ENCODE measurements at regions not wholly inside any gene's neighbourhood (a gene's known extent, or its start where the extent isn't known, plus 50 kb on each side); places are given as distances from the start of the nearest gene placed in this dataset.
A peak's percentile ranks its signal among the peaks of the same experiment; 100 is the strongest.

GRCh38 chr5:66239034-66239433, 94.9 kb downstream of the SREK1 start:
- ChIA-PET CTCF (interaction anchor here (1.0 to 1.2 kb wide), 2 partner anchors 68 to 518 kb away, joined by 3 to 7 read pairs; no protein-coding TSS in a partner anchor), RAD21 (ENCODE audit: low non-redundant PET in 1 of 2, low total read pairs in 2 of 2, uncharacterized antibody in 2 of 2, unreplicated experiment in 2 of 2) (no interaction called here), POLR2A (no interaction called here)
- Histone ChIP-seq H2AFZ (ENCODE audit: low read depth, low read length, poor library complexity, severe bottlenecking) (no peak overlapping the region), H3K4me3 (replicated peaks in 1 of 2; ENCODE audit: low read depth in 1 of 2, low read length in 2 of 2) (no peak overlapping the region), H3K9me3 (ENCODE audit: control insufficient read depth in 1 of 2, insufficient read depth in 1 of 2, low read depth in 1 of 2, low read length in 2 of 2) (no peaks in the 10 kb centered on the region), H4K20me1 (ENCODE audit: insufficient read depth) (no peaks in the 10 kb centered on the region), H3K9ac (ENCODE audit: low read length) (no peak overlapping the region), H3K9me2 (ENCODE audit: insufficient read depth) (no peaks in the 10 kb centered on the region), H3K4me1 (ENCODE audit: control insufficient read depth in 1 of 2, insufficient read depth in 2 of 2, low read length in 2 of 2) (no peaks in the 10 kb centered on the region), H3K27ac (ENCODE audit: low read depth, low read length) (no peak overlapping the region), H3K79me2 (ENCODE audit: insufficient read depth, low read length) (no peaks in the 10 kb centered on the region), H3K36me3 (ENCODE audit: control insufficient read depth in 1 of 2, insufficient read depth in 2 of 2, low read length in 2 of 2) (no peaks in the 10 kb centered on the region), H3K27me3 (ENCODE audit: insufficient read depth, low read length) (0 out of 2 replicates have a peak, but pooled peaks cover 8% of the 10 kb centered on the region), H3K4me2 (ENCODE audit: low read length) (no peak overlapping the region)
- no TSS peak for BruUV-seq (replicated peaks)
- DNase-seq (ENCODE audit: low read depth, low spot score) (peak; percentile 19), ATAC-seq (no peak)
- TF ChIP-seq SP1 (IDR thresholded peaks at IDR 0.05; ENCODE audit: low read depth), result no peak
- TF ChIP-seq, protein P1, sequence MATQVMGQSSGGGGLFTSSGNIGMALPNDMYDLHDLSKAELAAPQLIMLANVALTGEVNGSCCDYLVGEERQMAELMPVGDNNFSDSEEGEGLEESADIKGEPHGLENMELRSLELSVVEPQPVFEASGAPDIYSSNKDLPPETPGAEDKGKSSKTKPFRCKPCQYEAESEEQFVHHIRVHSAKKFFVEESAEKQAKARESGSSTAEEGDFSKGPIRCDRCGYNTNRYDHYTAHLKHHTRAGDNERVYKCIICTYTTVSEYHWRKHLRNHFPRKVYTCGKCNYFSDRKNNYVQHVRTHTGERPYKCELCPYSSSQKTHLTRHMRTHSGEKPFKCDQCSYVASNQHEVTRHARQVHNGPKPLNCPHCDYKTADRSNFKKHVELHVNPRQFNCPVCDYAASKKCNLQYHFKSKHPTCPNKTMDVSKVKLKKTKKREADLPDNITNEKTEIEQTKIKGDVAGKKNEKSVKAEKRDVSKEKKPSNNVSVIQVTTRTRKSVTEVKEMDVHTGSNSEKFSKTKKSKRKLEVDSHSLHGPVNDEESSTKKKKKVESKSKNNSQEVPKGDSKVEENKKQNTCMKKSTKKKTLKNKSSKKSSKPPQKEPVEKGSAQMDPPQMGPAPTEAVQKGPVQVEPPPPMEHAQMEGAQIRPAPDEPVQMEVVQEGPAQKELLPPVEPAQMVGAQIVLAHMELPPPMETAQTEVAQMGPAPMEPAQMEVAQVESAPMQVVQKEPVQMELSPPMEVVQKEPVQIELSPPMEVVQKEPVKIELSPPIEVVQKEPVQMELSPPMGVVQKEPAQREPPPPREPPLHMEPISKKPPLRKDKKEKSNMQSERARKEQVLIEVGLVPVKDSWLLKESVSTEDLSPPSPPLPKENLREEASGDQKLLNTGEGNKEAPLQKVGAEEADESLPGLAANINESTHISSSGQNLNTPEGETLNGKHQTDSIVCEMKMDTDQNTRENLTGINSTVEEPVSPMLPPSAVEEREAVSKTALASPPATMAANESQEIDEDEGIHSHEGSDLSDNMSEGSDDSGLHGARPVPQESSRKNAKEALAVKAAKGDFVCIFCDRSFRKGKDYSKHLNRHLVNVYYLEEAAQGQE (IDR thresholded peaks at IDR 0.05; ENCODE audit: low read depth), result no peak
- TF ChIP-seq RAD21 (IDR thresholded peaks at IDR 0.05; ENCODE audit: low read depth), result peak; percentile 68
- no peak for TF ChIP-seq ZFX (IDR thresholded peaks at IDR 0.05)
- TF ChIP-seq CEBPB (IDR thresholded peaks at IDR 0.05; ENCODE audit: low read depth), result no peak
- peak; percentile 37 to 58 (median 41); a peak in 4 of 6 replicates for TF ChIP-seq CTCF (IDR thresholded peaks at IDR 0.05 in 2 of 3, conservative IDR thresholded peaks at IDR 0.05 in 1 of 3; ENCODE audit: borderline replicate concordance in 1 of 3, insufficient read depth in 1 of 3, low read depth in 2 of 3, low read length in 2 of 3)
- intact Hi-C loops (cut with micrococcal nuclease), result loop anchor here (2.0 to 5.0 kb wide), 2 partner anchors 68 to 518 kb away; no protein-coding TSS in a partner anchor
